MV-4-11 (cell line): ENCODE measurements at regions not wholly inside any gene's neighbourhood (a gene's known extent, or its start where the extent isn't known, plus 50 kb on each side); places are given as distances from the start of the nearest gene placed in this dataset.

Experiments
- DNase-seq: peaks from one replicate; lab custom pipeline; 2025; lab: John Stamatoyannopoulos, UW

- no peak for DNase-seq
These were observed 336.7 kb downstream of the FOXL1 start for GRCh38 chr16:86914876-86915717.

- DNase-seq = no peak
These were observed 339.4 kb downstream of the FOXL1 start for GRCh38 chr16:86917471-86918365.

- DNase-seq = no peak
These were observed 340.3 kb downstream of the FOXL1 start for GRCh38 chr16:86918637-86919036.

GRCh38 chr16:86919078-86919477 lies 340.7 kb downstream of the FOXL1 start:
- DNase-seq = no peak

- DNase-seq = no peak
These were observed 341.4 kb downstream of the FOXL1 start for GRCh38 chr16:86919578-86920305.

GRCh38 chr16:86921289-86921688 lies 342.9 kb downstream of the FOXL1 start:
- no peak for DNase-seq

- no peak for DNase-seq
These were observed 344.0 kb downstream of the FOXL1 start for GRCh38 chr16:86922311-86922710.

GRCh38 chr16:86923656-86924055 lies 345.3 kb downstream of the FOXL1 start:
- peak; percentile 37 for DNase-seq

GRCh38 chr16:86924537-86924936 lies 346.2 kb downstream of the FOXL1 start:
- DNase-seq = no peak

- peak; percentile 25 for DNase-seq
These were observed 346.9 kb downstream of the FOXL1 start for GRCh38 chr16:86925067-86925791.

GRCh38 chr16:86926181-86927094 lies 348.1 kb downstream of the FOXL1 start:
- no peak for DNase-seq

- DNase-seq = no peak
These were observed 349.4 kb downstream of the FOXL1 start for GRCh38 chr16:86927699-86928098.

- no peak for DNase-seq
These were observed 350.2 kb downstream of the FOXL1 start for GRCh38 chr16:86928523-86929011.

- no peak for DNase-seq
These were observed 350.9 kb downstream of the FOXL1 start for GRCh38 chr16:86929057-86929871.

GRCh38 chr16:86930001-86930400 lies 351.7 kb downstream of the FOXL1 start:
- no peak for DNase-seq

- no peak for DNase-seq
These were observed 352.5 kb downstream of the FOXL1 start for GRCh38 chr16:86930663-86931373.

- DNase-seq = no peak
These were observed 353.1 kb downstream of the FOXL1 start for GRCh38 chr16:86931410-86931941.
